Body of pancreas (tissue), 4 donors: ENCODE measurements at regions not wholly inside any gene's neighbourhood (a gene's known extent, or its start where the extent isn't known, plus 50 kb on each side); places are given as distances from the start of the nearest gene placed in this dataset.
A peak's percentile ranks its signal among the peaks of the same experiment; 100 is the strongest.

Experiments
- ATAC-seq: fragments of 150-250 bp; one replicate; pipeline ENCODE4 v1.9.1; 2016
- DNase-seq, 4 donors: peaks; one replicate each; pipeline ENCODE4 v3.0.0-alpha.2; 2019
- H3K27ac ChIP-seq, 4 donors: fragments of 200-600 bp; sonication (generic); 1 replicate in 3 of 4; 2 replicates in 1 of 4; pipeline versions ENCODE4 v1.5.1 to v1.6.1; 2016 to 2019; ENCODE audit warnings: mild to moderate bottlenecking in 1 of 4, mixed read lengths in 1 of 4, moderate library complexity in 1 of 4
- H3K27me3 ChIP-seq, 2 donors: fragments of 200-600 bp; sonication (generic); one replicate each; pipeline ENCODE4 v1.6.0; 2016; ENCODE audit warnings: mild to moderate bottlenecking in 1 of 2
- H3K36me3 ChIP-seq, 2 donors: fragments of 200-600 bp; sonication (generic); replicated peaks in 1 of 2; 2 replicates each; pipeline ENCODE4 v1.5.1; 2016; ENCODE audit warnings: low read depth in 2 of 2; ENCODE audit not compliant: insufficient read depth in 1 of 2
- H3K4me1 ChIP-seq: fragments of 200-600 bp; sonication (generic); one replicate; pipeline ENCODE4 v1.6.0; 2016
- H3K4me3 ChIP-seq, 2 donors: fragments of 200-600 bp; sonication (generic); 1 replicate in 1 of 2; 2 replicates in 1 of 2; pipeline ENCODE4 v1.5.1; 2016 to 2019
- H3K9me3 ChIP-seq, 3 donors: fragments of 200-600 bp; sonication (generic); 1 replicate in 2 of 3; 2 replicates in 1 of 3; pipeline ENCODE4 v1.5.1; 2016
- POLR2A ChIP-seq, 3 donors: fragments of 450-650 bp; IDR thresholded peaks; one replicate each; pipeline ENCODE4 v1.6.1; 2016; ENCODE audit warnings: antibody characterized with exemption in 3 of 3, mild to moderate bottlenecking in 2 of 3
- WGBS, 2 donors: methylation state at CpG; one replicate each; pipeline ENCODE4 v1.1.5; 2017; 5-methylcytosine and 5-hydroxymethylcytosine counted together
- intact Hi-C: fragments of 100-400 bp; cut with DNase I; formaldehyde crosslinking; loops from one replicate; pipeline ENCODE4 v1.15.1; 2023
- TF ChIP-seq, protein P1 (sequence below), 7 experiments: fragments of 450-650 bp in 4 of 7; fragments of 200-600 bp in 3 of 7; sonication (generic) in 3 of 7; IDR thresholded peaks; one replicate each; pipeline ENCODE4 v1.5.1; 2016 to 2019; ENCODE audit warnings: antibody characterized with exemption in 7 of 7

DNA sequence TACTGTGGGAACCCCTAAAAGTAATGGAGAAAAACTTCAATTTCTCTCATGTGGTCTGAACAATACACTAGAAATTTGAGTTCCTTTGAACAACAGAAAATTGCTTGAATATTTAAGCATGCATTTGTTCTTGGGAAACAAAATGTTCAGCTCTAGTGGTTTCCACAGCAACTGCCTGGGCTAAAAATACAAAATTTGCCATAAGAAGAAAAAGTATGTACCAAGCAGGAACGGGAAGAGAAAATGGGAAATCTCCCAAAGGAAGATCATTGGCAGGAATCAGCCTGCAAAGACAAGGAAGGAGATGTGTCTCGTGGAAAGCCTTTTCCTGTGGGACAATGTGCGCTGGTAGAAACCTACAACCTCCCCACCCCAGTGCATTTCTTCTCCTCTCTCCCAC is 119.0 kb upstream of the DPT start:
- Histone ChIP-seq H3K4me1 (no peaks in the 10 kb centered on the region), H3K36me3 (no peaks in the 10 kb centered on the region), H3K27ac (no peak overlapping the region), H3K4me3 (no peak overlapping the region), H3K9me3 (no peaks in the 10 kb centered on the region), H3K27me3 (no peaks in the 10 kb centered on the region)
- no peak for DNase-seq
- no peak for TF ChIP-seq POLR2A (IDR thresholded peaks at IDR 0.05)
- TF ChIP-seq, protein P1, sequence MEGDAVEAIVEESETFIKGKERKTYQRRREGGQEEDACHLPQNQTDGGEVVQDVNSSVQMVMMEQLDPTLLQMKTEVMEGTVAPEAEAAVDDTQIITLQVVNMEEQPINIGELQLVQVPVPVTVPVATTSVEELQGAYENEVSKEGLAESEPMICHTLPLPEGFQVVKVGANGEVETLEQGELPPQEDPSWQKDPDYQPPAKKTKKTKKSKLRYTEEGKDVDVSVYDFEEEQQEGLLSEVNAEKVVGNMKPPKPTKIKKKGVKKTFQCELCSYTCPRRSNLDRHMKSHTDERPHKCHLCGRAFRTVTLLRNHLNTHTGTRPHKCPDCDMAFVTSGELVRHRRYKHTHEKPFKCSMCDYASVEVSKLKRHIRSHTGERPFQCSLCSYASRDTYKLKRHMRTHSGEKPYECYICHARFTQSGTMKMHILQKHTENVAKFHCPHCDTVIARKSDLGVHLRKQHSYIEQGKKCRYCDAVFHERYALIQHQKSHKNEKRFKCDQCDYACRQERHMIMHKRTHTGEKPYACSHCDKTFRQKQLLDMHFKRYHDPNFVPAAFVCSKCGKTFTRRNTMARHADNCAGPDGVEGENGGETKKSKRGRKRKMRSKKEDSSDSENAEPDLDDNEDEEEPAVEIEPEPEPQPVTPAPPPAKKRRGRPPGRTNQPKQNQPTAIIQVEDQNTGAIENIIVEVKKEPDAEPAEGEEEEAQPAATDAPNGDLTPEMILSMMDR (IDR thresholded peaks at IDR 0.05): no peak
- ATAC-seq: no peak
- intact Hi-C loops: no loop called here
- 84 to 88% methylated on average over 3 of the region's 3 CpGs for WGBS, 2 donors

- peak; percentile 68 for ATAC-seq
- Histone ChIP-seq H3K27ac (peak overlapping the region in 1 of 4 donors; percentile 60), H3K27me3 (no peaks in the 10 kb centered on the region), H3K4me3 (no peak overlapping the region), H3K4me1 (peaks cover 16% of the 10 kb centered on the region), H3K9me3 (no peaks in the 10 kb centered on the region), H3K36me3 (no peaks in the 10 kb centered on the region)
- TF ChIP-seq POLR2A (IDR thresholded peaks at IDR 0.05): no peak
- TF ChIP-seq, protein P1 (IDR thresholded peaks at IDR 0.05): no peak
- intact Hi-C loops: no loop called here
- no peak for DNase-seq
Measured at GRCh38 chr1:168861421-168862004, 132.5 kb upstream of the DPT start.

GRCh38 chr1:168863772-168864171 is 134.8 kb upstream of the DPT start:
- TF ChIP-seq, protein P1 (IDR thresholded peaks at IDR 0.05): no peak
- TF ChIP-seq POLR2A (IDR thresholded peaks at IDR 0.05): no peak
- peaks cover 32% of the 10 kb centered on the region for H3K4me1 ChIP-seq
- WGBS, 2 donors: 30 to 42% methylated on average over 5 of the region's 5 CpGs
- H3K36me3 ChIP-seq: no peaks in the 10 kb centered on the region
- H3K9me3 ChIP-seq: no peaks in the 10 kb centered on the region
- DNase-seq (no peak), ATAC-seq (no peak)
- H3K27me3 ChIP-seq: no peaks in the 10 kb centered on the region
- no peak overlapping the region for H3K4me3 ChIP-seq
- intact Hi-C loops: no loop called here
- H3K27ac ChIP-seq: peak overlapping the region in 1 of 4 donors; percentile 19

DNA sequence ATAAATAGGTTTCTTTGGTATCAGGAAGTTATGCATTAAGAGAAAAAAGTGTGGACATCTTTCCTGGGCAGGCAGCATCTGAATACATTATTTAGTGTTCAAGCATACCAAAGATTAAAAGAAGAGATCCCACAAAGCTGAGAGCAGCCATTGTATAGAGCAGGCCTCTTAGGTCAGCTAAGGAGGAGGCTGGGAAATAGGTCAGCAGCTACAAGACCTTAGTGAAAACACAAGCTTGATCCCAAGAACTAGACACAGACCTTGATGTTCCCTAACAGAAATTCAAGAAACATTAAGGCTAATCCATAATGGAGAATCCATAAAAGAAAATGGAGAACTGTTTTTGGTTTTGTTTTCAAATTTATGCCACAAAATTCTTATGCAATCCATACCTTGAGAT is 135.3 kb upstream of the DPT start:
- TF ChIP-seq, protein P1 (IDR thresholded peaks at IDR 0.05): no peak
- no peak for TF ChIP-seq POLR2A (IDR thresholded peaks at IDR 0.05)
- H3K36me3 ChIP-seq: no peaks in the 10 kb centered on the region
- no peaks in the 10 kb centered on the region for H3K27me3 ChIP-seq
- no peaks in the 10 kb centered on the region for H3K9me3 ChIP-seq
- H3K4me1 ChIP-seq: peaks cover 35% of the 10 kb centered on the region
- peak overlapping the region in 1 of 4 donors; percentile 19 for H3K27ac ChIP-seq
- ATAC-seq (no peak), DNase-seq (no peak)
- intact Hi-C loops: no loop called here
- no peak overlapping the region for H3K4me3 ChIP-seq

GRCh38 chr1:168865850-168866620 is 137.0 kb upstream of the DPT start:
- H3K27ac ChIP-seq: no peak overlapping the region
- H3K4me3 ChIP-seq: no peak overlapping the region
- peaks cover 29% of the 10 kb centered on the region for H3K4me1 ChIP-seq
- TF ChIP-seq POLR2A (IDR thresholded peaks at IDR 0.05): no peak
- ATAC-seq (no peak), DNase-seq (no peak)
- intact Hi-C loops: no loop called here
- no peaks in the 10 kb centered on the region for H3K9me3 ChIP-seq
- H3K27me3 ChIP-seq: no peaks in the 10 kb centered on the region
- no peaks in the 10 kb centered on the region for H3K36me3 ChIP-seq
- 72 to 95% methylated on average over 4 of the region's 4 CpGs for WGBS, 2 donors
